ENCODE measurements at regions not wholly inside any gene's neighbourhood (a gene's known extent, or its start where the extent isn't known, plus 50 kb on each side); places are given as distances from the start of the nearest gene placed in this dataset.

DNA sequence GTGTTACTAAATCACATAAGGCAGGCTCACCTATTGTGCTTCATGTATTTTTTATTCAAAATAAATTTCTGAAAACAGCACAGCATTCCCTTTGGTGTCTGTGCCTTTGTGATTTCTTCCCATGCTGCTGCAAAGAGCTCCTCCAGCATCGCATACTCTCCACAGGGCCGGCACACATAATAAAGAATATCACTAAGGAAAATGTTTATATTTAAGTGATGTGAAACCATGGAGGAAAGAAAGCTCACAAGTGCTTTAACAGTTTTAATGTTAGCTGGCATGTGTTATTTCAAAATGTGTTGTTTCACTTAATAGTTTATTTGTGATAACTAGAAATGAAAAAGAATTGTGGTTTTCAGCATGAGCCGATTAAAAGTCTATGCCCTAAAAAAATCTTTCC lies 241.3 kb upstream of the ANO3 start:
- no peak for DNase-seq (ENCODE audit: low read depth in 2 of 2)

DNA sequence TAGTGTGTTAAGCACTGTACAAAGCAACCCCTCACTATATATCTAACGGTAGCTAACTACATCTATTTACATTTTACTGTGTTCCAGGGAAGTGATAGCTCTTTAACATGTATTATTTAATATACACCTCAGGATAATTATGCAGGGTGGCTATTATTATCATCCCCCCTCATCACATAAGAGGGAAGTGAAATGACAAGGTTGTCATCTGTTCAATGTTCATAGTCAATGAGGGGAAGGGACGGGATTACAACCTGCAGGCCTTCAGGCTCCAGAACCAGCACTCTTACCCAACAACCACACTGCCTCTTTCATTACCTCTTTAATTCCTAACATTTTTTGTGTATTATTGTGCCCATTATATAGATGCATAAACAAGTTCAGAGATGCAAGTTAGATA lies 238.7 kb upstream of the ANO3 start:
- no peak for DNase-seq (ENCODE audit: low read depth in 2 of 2)

DNA sequence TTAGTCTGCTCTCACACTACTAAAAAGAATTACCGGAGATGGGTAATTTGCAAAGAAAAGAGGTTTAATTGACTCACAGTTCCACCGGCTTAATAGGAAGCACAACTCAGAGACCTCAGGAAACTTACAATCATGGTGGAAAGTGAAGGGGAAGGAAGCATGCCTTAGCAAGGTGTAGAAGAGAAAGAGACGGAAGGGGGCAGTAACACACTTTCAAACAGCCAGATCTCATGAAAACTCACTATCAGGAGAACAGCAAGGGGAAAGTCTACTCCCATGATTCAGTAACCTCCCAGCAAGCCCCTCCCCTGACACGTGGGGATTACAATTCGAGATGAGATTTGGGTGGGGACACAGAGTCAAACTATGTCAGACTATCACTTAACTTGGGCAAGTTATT lies 236.6 kb upstream of the ANO3 start:
- DNase-seq (ENCODE audit: low read depth in 2 of 2): no peak

DNA sequence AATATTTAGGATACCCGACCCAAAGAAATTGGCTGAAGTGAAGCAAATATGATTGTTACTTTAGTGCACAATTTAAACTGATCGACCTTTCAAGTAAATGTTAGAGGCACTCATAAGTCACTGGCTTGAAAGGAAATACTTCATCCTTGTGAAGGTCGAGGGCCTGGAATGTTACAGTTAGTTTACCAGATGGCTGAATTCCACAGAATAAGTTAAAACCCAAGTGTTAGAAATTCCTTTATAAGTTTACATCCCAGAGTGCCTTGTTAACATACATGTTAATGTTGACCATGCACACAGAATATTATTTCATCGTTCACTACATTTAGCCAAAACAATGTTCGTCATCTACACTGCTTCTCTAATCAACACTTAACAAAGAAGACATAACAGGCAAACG lies 235.5 kb upstream of the ANO3 start:
- DNase-seq (ENCODE audit: low read depth in 2 of 2): no peak

DNA sequence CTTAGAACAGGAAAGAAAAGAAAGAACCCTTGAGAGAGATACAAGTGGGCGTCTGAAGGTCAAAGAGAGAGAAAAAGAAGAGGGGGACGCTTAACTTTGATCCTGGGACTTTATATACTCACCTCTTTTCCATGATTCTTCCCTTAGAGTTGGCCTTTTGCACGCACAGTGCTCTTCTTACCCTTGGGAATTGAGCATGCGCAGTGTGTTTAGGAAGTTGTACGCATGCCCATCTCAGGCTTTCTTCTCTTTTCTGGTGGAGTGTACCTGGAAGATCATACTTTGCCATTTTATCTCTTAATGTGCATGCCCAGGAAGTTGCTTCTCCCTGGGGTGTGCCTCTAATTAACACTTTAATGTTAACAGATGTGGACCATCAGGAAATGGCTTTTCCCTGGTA lies 229.6 kb upstream of the ANO3 start:
- no peak for DNase-seq (ENCODE audit: low read depth in 2 of 2)

DNA sequence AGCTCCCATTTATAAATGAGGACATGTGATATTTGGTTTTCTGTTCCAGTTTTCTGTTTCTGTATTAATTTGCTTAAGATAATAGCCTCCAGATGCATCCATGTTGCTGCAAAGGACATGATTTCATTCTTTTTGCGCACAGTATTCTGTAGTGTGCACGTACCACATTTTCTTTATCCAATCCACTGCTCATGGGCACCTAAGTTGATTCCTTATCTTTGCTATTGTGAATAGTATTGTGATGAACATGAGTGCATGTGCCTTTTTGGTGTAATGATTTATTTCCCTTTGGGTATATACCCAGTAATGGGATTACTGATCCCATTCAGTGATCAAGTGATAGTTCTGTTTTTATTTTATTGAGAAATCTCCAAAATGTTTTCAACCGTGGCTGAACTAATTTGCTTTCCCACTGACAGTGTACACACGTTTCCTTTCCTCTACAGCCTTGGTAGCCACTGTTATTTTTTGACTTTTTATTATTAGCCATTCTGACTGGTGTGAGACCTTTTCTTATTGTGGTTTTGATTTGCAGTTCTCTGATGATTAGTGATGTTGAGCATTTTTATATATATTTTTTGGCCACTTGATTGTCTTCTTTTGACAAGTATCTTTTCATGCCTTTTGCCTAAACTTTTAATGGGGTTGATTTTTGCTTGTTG lies 226.0 kb upstream of the ANO3 start:
- DNase-seq (ENCODE audit: low read depth in 2 of 2): no peak

DNA sequence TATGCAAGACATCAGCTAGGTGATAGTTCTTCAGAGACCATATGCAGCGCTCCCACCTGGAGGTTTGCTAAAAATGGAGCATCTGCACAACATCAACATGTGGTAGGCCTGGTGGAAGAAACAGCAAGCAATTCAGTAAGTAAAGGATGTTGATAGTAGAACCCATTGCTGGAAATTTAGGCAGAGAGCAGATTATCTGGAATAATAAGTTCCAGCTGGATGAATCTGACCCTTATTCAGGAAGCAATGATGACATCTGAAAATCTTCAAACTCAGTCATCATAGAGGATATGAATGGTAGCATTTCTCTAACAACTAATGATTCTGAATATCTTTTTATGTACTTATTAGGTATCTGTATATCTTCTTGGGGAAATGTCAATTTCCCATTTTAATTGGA lies 225.2 kb upstream of the ANO3 start:
- no peak for DNase-seq (ENCODE audit: low read depth in 2 of 2)

DNA sequence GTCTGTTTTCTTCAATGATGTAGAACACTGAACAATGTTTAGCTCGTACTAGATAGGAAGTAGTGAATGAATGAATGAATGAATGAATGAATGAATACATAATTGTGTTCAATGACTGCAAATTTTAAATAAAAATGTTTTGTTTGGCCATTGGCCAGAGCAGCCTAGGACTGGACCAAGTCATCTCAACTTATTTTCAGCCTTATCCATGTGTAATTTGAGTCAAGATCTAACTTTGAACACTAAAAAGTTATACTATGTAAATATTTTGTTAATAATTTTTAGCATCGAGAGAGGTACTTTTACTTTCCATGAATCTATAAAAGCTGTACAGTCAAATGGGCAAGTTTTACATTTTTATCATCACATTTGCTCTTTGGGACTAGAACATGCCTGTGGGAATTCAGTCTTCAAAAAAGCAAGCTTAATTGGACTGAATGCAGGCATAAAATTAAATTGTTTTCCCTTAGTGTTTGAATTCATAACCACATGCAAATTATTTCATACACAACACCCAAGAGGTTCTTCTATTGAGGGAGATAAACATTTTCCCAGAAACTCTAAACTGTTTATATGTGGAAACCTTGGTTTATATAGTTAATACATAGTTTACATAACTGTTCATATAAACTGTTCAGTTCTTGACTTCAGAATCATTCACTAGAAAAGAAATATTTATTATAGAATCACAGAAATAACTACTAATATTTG lies 222.1 kb upstream of the ANO3 start:
- no peak for DNase-seq (ENCODE audit: low read depth in 2 of 2)

DNA sequence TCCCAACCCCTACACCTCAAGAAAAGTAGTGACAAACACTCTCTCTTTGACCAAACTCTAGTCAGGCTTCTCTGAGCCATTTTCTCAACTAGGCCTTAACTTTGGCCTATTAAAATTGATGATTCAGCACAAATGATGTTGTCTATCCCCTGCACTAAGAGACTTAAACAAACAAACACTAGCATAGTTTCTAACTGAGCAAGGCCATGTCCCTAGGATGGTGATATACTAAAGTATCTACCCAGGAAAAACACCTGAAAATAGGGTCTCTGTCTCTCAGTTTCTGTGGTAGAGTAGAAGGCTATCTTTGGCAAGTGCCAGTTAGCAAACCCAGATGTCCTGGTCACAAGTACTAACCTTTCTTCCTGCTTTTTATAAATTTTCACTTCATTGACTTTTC lies 219.7 kb upstream of the ANO3 start:
- DNase-seq (ENCODE audit: low read depth in 2 of 2): no peak

DNA sequence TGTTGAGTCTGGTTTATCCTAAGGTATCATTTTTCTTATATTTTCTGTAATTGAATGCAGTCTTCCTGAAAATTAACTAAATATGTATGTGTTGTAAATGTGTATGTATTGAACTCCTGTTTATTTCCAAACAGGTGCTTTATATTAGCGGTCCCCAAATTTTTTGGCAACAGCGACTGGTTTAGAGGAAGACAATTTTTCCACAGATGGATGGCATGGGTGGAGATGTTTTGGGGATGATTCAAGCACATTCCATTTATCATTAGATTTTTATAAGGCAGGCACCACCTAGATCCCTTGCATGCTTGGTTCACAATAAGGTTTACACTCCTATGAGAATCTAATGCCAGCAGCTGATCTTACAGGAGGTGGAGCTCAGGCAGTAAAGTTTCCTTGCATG lies 210.5 kb upstream of the ANO3 start:
- no peak for DNase-seq (ENCODE audit: low read depth in 2 of 2)

DNA sequence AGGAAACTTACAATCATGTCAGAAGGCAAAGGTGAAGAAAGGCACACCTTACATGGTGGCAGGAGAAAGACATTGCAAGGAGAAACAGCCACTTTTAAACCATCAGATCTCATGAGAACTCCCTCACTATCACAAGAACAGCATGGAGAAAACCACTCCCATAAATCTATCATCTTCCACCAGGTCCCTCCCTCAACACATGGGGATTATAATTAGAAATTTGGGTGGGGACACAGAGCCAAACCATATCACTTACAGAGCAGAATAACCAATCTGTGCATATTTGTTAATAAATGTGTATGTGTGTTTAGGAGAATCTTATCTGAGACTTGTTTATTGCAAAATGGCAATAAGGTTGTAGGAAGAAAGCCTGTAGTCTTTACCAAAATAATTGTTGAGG lies 205.2 kb upstream of the ANO3 start:
- DNase-seq (ENCODE audit: low read depth in 2 of 2): no peak

DNA sequence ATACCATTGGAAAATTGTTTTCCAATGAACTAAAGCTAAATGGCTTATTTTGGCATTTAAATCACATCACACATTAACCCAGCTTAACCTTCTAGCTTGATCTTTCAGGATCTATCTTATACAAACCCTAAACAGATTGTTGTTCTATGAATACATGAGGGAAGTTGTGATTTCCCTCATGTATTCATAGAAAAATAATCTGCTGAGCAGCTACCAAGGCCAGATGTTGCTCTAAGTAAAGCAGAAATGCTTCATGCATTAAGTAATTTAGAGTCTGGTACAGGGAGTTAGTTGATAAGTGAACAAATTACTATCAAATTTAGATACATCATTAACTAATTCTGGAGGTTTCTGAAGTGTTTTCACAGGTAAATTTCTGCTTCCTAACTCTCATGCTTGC lies 204.6 kb upstream of the ANO3 start:
- DNase-seq (ENCODE audit: low read depth in 2 of 2): no peak

DNA sequence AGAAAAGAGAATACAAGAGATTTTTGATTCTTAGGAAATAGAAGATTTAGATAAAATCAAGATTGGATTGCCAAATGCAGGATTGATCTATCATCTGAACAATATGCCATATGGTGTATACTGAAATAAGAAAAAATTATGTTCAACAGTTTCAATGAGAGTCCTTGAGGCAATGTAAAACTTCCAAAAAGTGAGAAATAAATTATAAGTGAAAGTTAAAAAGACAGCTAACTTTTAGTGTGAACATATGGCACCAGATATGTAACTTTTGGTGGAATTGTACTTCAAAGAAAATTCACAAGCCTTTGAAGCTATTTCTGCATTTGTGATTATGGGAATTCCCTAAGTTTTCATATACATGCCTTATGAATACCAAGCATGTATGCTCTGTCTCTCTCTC lies 200.5 kb upstream of the ANO3 start:
- no peak for DNase-seq (ENCODE audit: low read depth in 2 of 2)

DNA sequence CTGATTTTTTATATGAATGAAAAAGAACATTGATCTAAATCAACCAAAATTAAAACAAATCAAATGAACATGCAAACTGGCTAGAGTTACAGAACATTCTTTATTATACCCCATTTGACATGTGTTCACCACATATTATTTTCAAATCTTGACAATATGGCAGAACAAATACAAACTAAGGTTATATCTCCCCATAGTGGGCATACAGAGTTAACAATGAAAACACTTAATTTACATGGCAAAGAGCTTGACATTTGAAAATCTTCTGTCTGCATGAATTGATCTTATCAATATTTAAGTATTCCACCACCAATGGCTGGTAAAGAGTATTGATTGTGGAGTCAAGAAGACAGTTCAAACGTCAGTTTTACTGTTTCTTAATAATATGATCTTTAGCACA lies 197.9 kb upstream of the ANO3 start:
- no peak for DNase-seq (ENCODE audit: low read depth in 2 of 2)

DNA sequence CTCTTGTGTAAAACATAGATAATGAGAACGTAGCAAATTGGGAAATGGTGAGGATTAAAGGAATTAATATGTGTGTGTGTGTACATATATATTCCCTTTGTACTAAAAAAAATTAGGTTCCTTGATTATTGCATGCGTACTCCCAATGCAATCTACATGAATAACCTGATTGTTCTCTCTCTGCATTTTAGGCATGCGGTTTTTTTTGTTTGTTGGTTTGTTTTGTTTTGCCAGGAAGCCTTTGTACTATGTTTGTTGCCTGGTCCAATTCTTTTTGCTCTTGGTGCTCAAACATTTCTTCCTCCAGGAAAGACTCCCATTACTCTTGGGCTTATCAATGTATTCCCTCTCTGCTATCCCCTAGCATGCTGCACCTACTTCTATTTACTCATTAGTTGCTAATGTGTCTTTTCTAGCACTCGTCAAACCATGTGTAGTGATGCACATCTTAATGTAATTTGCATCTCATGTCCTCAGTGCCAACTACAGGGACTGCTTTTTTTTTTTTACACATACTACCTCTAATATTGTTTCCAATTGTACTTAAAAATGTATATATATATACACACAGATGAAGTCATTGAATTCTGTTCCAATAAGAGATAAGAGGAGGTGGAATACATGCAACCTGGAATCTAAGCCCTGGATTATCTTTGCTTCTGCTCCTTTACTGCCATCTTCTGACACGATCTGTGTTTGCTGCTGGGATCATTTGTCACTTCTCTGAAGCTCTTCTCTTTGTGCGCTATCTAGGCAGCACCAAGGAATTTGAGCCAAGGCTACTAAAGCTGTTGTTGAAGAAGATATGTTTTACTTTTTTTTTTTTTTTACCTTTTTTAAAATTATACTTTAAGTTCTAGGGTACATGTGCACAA lies 197.2 kb upstream of the ANO3 start:
- no peak for DNase-seq (ENCODE audit: low read depth in 2 of 2)

DNA sequence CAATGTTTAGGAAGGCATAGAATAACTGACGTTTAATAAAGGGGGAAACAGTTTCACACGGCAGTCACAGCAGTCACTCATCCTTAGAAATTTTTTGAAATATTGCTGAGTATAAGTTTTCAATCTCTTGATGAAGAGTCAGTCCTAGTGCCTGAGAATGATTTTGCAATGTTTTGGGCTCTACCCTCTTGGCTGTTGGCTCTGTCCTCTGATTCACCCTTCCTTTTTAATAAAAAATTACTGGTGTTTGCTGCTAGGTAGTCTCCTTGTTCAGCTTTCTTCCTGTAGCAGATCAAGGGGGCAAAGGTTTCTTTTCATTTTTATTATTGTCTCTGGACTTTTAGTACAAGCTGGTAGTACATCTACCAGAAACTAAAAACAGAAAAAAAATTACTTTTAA lies 194.3 kb upstream of the ANO3 start:
- no peak for DNase-seq (ENCODE audit: low read depth in 2 of 2)

DNA sequence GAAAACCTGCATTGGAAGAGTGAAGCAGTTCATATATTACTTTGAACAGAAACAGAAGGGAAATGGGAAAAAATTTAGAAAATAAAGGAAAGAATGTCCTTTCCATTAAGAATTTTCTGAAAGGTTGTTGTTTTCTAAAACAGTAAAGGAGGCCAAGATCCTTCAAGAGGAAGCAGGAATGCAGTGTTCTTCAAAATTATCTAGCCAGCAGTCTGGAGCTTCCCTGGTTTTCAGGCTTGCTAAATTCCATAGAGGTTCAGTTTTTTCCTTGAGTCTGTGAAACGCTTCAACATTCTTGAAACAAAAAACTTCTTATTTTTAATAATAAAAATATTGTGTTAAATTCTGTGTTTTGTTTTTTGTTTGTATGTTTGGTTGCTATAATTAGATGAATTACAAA lies 189.0 kb upstream of the ANO3 start:
- DNase-seq (ENCODE audit: low read depth in 2 of 2): no peak

DNA sequence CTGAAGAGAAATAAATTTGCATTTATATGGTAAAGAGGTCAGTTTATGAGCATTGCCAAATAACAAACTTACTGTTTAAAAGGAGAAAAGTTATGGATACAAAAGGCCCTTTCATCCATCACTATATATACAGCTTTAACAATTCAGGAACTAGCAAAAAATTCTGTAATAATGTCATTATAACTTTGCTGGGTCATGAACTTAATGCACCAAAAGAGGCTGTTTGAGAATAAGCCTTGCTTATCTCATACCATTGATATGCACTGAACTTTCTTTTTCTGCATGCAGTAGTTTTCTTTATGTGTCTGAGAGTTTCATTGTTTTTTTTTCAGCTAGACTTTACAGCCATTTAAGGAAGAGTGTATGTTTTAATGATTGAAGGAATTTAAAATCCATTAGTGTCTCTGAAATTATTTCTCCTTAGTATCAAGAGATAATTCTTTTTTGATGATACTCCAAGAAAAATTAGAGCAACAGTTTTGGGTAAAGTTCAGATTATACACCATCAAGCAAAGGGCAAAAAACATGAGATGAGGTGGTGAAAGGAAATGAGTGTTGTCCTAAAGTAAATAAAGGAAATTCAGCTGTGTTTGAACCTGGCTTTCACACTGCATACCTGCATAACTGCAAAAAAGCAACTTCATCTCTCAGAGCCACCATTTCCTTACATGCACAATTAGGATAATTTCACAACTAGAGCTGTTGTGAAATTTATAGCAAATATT lies 188.2 kb upstream of the ANO3 start:
- DNase-seq (ENCODE audit: low read depth in 2 of 2): no peak

DNA sequence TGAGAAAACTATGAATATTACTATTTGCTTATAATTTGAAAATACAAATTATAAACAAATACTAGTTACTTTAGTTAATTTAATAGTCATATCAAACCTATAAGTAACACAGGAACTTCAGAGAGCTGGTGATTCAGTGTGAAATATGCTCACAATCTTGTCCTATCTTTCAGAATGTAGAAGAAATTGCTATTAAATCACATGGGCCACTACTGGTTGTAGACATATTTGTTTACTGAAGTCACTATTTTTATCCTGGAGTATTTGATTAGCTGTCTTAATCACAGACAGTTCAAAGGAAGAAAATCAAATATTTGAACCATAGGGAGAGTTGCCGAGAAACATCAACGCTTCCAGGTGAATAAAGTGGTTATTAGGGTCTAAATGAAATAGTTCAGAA lies 187.6 kb upstream of the ANO3 start:
- DNase-seq (ENCODE audit: low read depth in 2 of 2): no peak

DNA sequence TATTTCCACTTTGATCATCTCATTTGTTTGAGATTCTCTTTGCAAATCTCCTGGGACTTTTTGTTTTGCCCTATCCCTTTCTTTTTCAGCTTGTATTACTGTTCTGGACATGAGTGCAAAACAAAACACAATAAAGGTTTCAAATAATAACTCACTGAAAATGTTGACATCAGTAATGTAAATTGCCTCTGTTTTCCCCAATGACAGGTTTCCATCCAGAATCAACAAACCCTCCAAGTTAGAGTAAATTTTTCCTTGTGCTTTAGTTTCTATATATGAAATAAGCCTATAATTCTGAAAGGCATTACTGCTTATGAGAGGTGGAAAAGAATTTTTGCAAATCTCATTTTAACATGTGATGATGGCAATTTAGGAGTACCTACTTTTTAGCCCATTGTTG lies 187.0 kb upstream of the ANO3 start:
- DNase-seq (ENCODE audit: low read depth in 2 of 2): no peak

DNA sequence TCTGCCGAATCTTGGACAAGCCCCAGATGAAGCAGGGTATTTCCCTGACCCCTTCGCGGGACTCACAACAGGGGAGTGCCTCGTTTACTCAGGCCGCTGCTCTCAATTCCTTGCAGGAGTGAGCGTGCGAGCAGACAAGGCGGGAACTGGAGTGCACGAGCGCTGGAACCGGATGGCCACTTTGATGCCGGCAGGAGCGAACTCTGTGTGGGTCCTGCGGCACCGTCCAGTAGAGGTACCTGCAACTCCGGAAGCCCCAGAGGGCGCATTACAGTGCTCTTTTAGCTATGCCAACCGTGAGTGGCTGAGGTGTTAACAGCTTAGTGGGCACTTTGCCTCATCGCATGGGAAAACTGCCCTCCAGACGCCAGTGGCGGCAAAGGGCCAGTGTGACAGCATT lies 182.3 kb upstream of the ANO3 start:
- DNase-seq (ENCODE audit: low read depth in 2 of 2): no peak

DNA sequence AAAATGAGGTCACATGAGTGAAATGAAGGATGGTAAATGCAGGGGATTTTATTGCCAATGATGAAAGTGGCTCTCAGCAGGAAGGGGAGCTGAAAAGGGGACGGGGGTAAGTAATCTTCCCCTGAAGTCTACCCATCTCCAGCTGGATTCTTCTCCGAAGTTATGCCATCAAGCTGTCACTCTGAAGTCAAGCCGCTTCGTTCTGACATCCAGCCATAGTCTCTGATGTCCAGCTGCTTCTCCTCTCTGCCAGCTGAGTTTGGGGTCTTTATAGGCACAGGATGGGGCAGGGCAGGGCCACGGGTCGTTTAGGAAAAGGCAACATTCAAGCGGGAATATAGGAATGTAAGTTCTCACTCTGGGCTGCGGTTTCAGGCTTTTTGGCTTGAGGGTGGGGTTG lies 181.9 kb upstream of the ANO3 start:
- no peak for DNase-seq (ENCODE audit: low read depth in 2 of 2)
